ENCODE measurements at regions not wholly inside any gene's neighbourhood (a gene's known extent, or its start where the extent isn't known, plus 50 kb on each side); places are given as distances from the start of the nearest gene placed in this dataset.

DNA sequence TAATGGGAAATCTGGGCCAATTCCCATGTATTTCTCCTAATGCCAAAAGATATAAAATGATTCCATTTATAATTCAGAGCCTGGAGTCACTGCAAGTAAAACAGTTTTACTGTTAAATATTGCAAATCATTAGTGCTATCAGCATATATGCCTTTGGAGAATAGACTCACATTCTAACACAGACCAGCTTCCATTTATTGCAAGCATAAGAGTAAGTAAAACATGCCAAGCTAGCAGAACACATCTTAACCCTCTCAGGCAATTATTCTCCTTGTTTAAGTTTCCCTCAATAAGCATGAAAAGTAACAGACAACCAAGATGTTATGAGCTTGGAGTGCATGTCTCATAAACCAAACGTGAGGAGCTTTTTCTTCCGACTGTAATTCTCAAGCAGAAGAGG lies 173.9 kb upstream of the GRIP1 start:
- no peak for DNase-seq

DNA sequence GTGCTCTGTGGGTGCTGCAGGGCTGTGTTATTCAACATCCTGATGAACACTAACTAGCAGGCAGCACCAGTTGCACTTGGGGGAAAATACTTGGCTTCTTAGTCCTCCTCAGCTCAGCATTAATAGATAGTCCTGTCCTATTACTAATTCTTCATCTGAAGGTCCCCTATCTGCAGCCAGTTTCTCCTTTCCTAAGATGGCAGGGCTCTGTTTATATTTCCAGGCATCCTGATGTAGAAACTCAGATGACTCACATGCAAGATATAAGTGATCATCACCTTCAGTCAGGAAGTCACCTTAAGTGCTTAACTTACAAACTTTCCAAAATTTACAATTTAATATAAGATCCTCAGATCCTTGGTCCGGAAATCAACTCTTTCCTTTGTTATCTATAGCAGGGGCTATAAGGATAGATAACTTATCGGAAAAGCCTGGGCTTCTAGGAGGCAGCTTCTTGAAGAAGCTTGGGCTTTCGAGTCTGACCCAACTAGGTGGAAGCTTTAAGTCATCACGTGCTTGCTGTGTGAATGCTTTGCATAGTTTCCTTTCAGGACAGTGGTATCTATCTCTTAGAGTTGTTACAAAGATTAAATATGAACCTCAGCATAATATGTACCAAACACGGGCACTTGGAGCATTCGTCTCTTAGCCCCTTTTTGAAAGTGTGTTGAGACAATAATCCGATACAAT lies 181.0 kb upstream of the GRIP1 start:
- DNase-seq = no peak

DNA sequence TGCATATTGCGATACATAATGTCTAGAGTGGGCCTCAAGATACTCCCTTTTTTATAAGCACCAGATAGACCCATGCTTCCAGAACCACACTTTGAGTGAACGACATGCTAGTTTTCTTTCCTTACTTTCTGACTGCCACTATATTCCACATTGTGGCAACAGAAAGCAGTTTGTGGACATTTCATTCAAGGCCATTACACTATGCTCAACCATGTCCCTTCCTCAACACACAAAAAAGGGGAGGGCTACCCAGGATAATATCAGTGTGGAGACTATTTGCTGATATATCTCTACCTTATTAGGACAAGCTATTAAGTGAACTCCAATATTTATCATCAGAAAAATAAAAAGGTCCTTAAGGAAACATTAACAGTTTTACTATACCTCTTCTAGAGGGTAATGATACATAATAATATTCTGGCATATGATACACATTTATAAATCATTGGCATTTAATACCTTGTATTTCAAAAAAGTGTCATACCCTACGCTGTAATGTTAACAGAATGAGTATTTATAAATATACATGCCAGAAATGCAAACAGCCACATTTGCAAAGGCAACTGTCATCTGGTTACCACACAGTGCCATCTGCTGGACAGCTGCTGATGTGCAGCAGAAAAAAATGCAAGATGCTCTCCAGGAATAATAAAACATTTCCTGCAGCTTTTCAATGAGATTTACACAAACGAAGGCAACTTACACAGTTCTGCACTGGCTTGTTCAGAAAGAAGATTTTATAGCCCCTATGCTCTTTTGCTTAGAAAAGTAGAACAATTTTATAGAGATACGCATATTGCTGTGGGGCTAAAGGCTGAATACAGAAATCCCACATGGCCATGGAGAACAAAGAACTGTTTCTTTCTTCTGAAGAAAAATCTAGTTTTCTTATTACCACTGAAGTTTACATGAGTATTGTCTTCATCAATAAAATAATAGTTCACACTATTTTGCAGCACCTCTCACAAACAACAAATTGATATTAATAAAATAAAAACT lies 182.2 kb upstream of the GRIP1 start:
- peak; percentile 57 for DNase-seq

DNA sequence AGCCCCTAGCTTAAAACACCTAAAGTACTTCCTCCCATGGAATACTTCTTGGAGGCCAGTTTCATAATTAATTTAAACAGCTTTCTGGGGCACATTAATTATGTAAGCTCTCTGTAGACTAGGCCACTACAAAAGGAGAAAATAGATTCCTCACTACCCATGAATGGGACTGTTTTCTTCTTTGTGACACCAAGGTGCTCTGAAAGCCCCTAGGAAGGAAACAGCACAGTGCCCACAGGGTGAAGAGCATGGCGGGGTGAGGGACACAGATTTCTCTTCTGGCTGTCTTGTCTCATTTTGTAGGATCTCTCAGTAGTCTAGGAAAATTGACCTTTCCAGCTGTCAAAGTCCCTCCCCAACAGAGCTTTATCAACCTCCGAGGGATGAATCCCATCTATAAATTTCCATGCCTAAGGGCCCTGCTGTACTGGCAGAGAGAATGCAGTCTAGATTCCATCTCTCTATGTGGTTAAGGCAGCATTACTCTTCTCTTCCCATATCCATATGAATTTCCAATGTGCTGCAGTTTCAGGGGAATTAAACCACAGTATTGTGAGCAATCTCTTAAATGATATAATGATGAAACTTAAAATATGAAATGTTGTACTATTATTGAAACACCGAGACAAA lies 183.6 kb upstream of the GRIP1 start:
- no peak for DNase-seq

DNA sequence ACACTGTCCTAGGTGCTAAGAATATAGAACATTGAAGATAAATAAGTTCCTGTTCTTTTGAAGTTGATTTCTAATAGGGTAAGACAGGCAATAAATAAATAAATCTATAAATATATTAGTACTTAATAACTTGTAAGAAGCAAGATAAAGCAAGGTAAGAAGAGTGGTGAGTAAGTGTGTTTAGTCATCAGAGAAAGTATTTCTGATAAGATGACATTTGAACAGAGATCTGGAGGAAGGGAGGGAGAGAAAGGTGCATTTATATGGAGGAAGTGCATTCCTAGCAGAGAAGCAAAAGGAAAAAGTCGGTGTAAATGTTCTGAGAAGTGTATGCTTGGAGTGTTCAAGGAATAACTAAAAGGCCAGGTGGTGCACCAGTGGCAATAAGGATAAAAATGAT lies 184.4 kb upstream of the GRIP1 start:
- no peak for DNase-seq

DNA sequence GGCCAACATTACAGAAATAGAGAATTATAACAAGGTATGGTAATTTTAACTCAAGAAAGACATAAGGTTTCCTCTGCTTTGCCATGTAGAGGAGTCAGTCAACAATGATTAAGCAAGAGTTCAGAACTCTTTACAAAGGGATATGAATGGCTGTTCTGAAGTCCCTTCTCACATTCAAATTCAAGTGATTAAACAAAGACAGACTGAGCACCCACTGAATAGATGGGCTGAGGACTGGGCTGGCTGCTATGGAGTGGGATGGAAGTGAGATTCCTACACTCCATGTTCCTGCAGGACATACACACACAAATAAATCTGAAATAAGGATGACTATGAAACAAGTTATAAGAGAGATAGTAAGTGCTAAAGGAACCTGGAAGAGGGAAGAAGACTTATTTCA lies 199.0 kb upstream of the GRIP1 start:
- no peak for DNase-seq

DNA sequence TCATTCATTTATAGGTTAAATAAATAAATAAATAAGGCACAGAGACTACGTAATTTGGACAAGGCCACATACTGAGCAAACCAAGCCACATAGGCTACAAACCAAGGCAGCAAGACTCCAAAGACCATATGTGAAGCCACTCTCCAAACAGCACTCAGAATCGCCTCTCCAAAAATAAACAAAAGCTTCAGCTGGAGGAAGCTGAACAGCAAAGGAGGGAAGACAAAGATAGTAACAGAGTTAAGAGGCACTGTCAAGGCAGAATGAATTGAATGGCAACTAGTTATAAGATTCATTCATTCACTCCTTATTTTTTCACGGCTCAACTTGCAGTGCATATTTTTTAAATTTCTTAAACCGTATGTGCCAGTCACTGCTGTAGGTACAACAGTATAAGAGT lies 200.5 kb upstream of the GRIP1 start:
- no peak for DNase-seq

DNA sequence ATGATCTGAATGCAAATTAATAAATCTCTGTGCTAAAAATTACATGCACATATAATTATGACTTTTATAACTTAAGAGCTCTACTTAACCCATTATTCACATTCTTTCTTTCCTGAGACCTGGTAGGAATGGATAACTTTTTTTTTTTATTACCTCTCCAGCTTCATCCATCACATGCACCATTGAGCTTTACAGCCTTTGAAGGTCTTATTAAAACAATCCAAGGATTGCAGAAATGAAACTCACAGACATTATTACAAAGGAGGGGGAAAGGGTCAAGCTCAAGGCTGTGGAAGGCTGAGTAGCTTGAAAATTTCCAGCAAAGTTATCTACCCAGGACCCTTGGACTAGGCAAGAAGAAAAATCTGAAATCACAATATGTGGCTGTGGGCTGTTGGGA lies 202.5 kb upstream of the GRIP1 start:
- DNase-seq = no peak

DNA sequence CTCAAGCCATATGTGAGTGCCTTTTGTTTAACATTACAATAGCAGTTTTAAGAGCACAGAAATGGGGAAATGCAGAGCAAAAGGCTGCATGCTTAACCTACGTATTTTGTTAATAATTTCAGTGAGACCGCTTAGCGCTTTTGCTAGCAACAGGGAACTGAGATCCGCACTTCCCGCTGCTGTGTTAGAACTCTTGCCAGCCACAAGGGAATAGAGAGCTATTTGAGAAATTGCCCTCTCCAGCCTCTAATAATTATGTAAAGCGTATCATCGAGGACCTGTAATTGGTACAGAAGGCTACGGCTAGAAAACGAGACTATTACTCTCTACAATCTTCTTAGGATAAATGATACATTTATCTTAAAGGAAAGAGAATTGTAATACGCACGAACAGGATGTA lies 205.2 kb upstream of the GRIP1 start:
- DNase-seq = no peak

DNA sequence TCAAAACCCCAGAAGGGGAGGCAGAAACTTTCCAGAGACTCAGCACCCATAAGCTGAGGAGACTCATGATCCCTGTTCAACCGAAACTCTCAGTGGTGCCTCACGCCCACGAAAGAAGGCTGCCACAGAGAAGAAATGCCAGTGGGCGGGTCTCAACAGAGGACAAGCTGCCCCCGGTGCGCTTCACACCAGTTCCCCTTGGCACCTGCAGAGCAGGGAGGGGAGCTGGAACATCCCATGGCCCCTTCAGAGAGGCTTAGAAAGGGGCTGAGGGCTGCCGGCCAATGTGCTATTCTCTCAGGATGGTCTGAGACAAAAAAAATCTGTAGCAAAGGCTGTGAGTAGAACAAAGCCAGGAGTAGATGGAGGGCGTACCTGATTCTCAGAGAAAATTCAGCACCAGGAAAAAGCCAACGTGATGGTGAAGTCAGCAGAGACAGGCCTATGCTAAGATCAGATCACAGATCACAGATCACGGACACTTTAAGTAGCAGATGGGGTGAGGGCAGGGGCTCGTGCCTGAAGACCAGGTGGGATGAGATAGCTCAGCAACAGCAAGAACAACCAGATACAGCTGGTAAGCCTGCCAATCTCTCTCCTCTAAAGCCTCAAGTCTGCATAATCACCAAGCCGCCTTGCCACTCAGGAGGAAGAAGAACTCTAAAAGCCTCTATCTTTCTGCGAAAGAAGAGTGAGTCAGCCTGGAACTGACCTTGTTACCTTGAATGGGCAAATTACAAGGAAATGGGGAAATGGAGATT lies 206.4 kb upstream of the GRIP1 start:
- no peak for DNase-seq

DNA sequence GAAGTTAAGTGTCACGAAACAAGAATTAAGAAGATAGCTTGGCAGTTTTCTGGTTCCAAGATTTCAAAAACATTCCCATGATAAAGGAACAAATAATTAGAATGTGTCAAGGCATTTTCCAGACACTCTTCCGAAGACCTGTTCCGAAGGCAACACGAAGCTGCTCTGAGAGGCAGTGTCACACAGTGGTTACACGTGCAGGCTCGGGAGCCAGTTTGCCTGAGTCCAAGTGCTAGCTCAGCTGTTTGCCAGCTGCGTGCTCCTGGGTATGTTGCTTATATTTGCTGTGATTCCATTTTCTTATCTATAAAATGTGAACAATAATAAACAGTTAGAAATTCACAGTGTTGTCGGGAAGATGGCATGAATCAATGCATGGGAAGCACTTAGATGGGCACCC lies 217.9 kb upstream of the GRIP1 start:
- no peak for DNase-seq

DNA sequence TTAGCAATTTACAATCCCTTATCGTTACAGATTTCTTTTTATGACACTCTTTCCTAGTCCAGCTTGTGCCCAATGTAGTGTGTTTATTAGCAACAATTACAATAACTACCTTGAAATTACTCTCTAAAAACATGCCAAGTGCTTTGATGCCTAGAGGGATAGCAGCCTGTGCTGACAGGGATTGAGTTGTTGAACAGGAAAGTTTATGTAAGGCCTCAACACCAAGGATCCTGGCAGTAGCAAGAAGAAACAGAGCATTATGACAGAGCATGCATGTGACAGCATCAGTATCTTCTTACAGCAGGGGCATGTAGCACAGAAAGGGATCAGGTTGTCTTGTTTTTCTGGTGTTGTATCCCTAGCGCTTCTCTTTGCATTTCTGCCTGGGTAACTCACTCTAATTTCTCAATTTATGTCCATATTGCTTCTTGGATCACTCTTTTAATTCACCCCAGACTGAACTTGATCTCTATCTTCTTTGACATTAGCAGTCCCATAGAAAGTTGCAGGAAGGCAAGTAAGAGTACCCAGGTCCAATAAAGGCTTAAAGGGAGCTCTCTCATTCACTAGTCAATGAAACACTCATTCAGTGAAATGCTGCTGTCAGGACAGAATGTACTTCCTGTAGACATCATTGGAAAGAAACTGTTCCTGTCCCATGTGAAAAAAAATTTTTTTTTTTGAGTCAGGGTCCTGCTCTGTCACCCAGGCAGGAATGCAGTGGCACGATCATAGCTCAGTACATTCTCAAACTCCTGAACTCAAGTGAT lies 220.0 kb upstream of the GRIP1 start:
- DNase-seq = no peak

DNA sequence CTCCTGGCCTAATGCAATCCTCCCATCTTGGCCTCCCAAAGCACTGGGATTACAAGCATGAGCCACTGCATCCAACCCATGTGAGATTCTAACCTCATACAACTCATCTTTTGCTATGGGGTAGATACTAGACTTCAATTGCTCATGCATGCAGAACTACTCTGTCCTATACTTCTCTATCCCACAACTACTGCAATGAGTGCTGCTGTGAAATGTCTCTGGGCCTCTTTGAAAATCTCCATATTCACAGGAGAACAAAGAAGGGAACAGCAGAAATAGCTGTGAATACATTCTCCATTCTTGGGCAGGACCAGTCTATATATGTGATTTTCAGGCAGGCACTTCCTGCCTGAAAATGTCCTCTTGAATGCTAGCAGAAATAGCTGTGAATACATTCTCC lies 220.7 kb upstream of the GRIP1 start:
- no peak for DNase-seq

DNA sequence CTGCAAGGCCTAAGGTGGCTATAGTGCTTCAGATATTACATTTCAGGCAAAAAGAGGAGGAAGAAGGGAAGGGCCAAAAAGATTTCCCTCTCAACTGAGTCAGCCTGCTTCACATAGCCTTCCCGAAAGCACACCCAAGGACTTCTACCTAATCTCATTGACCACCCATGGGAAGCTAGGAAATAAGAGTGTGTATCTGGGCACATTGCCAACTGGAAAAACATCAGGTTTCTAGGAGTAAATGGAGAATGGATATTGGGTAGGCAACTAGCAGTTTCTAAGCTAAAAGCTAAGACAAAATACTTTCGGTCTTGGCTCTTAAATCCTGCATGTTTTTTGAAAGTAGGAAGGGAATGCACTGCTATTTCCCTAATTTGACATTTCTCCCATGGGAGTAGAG lies 221.7 kb upstream of the GRIP1 start:
- no peak for DNase-seq

DNA sequence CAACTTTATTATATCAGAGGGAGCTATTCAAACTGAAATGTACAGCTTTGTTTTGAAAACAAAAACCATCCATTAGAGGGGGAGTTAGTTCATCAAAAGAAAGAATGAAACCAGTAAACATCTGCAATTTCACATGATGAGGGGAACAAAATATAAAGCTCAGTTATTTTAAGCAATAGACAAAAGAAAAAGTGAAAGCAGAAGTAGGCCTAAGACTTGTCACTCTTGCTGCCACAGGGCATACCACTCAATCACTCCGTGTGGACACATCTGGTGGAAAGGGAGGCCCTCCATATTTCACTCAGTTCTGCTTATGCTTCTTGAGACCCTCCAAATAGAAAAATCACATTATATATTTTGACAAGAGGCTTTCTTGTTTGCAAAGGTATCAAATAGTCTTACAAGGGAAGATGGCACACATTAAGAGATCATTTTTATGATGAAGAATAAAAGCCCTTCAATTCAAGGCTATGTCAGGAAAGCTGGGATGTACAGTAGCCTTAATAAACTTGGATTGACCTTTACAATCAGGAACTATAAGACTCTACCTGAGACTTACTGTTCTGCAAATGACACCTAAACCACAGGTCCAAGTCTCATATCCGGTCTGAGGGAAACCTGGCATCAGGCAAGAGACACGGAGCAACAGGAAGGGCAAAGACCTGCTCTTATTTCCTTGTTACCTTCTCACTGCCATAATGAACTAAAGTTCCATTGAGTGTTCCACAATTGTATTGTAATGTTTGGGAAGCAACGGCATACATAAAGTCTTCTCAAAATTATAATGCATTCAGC lies 222.5 kb upstream of the GRIP1 start:
- no peak for DNase-seq

DNA sequence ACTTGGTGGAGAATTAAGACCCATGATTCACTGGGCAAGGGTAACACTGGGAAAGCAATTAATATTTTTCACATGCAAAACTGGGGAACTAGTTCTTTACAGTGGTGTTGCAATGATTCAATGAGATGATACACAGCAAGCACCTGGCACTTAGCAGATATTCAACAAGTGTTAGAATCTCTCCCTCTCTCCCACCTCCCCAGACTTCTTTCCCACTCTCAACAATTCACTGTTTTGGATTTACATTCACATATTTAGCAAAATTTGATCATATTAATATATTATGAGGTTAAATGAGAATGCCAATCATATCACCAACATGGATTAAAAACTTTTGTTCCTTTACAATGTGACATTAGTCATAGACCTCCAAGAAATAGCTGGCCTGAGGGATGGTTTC lies 223.1 kb upstream of the GRIP1 start:
- no peak for DNase-seq

DNA sequence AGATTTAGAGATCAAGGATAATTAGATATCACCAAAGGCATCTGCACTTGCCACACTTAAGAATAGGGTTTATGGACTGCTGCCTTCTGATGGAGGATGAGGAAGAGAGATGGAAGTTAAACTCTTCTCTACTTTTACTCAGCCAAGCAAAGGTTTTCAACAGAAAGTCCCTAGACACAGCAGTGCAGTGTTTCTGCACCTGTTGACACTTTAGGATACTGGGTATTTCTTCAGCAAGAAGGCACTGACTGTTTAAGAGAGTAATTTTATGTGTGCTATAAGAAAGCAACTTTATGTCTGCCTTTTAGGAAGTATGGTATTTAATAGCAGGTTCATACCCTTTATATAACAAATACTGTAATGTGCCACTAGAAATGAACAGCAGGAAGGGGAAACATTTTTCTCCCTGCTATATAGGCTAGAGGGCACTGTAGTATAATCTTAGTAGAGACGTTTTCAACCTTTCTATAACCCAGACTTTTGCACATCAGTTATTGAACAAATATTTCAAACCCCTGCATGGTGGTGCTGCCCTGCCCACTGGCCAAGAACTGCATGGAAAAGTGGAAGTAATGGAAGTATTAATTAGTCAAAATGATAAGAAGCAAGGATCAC lies 225.0 kb upstream of the GRIP1 start:
- DNase-seq = no peak

DNA sequence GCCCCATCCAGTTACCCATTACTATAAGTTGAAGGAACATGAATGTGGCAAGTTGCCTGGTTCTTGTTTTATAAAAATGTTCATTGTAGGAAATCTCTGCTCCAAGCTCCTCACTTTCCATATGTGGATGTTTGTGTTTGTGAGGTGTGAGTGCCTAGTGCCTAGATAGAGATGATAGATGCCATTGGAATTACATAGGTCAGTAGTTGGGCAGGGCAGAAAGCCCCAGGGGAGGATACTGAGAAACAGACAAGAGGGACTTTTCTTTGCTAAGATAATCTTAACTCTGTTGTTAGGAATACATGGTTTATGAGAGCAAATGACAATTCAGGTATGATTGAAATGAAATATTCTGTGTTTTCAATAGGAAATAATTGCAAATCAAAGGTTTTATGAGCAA lies 226.3 kb upstream of the GRIP1 start:
- no peak for DNase-seq

DNA sequence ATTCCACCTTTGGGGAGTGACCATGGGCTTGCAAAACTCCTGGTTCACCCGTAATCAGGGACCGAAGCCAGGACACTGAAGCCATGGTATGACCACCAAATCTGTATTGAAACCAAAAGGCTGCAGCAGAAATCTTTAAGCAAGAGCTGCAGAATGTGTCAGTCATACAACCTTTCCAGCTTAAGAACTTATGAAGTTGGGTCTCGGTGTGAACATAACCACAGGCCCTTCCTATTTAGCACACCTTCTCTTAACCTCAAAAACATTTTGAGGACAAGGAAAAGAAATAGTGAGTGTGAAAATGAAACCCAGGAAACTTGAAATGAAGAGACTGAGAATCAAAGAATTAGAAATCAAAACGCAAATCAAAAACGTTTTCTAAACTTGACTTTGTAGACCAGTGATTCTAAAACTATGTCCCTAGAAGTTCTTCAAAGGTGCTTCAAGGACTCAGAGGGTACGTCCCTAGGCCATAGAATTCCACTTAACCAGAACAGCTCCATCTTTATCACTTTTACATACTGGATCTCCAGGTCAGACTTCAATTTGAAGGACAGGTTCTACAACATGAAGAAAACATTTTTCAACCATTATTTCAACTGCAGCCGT lies 231.6 kb upstream of the GRIP1 start:
- DNase-seq = no peak

DNA sequence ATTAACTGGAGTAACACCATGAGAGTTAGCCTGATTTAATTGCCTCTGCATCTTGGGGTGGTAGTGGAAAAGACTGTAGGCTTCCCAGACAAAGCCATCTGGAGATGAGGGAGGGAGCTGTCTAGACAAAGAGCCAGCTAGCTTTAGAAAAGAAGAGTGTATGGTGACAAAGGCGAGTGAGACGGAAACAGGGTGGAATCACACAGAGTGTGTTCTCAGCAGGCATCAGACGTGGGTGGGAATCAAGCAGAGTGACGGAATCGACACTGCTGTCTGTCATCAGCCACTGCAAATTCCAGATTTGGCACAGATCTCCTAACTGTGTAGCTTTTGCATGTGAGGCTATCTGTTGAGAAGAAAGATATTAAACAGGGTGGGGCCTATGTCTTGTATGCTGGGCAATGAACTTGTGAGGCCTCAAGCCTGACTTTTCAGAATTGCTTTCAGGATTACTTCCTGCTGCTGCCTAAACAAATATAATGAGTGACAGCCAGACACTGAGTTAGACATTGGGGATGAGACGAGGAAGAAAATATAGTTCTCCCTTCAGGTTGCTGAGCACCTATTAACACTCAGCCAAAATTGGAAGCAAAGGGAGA lies 236.5 kb upstream of the GRIP1 start:
- DNase-seq = no peak
